GM12874 (cell line): ENCODE measurements at regions not wholly inside any gene's neighbourhood (a gene's known extent, or its start where the extent isn't known, plus 50 kb on each side); places are given as distances from the start of the nearest gene placed in this dataset.

Source experiments
- CTCF ChIP-seq: IDR thresholded peaks from 2 replicates; pipeline ENCODE4 v1.5.1; 2011; ENCODE audit warnings: low read depth, mild to moderate bottlenecking, control low read depth, low read length, moderate library complexity; ENCODE audit not compliant: insufficient read depth

GRCh38 chr15:85956532-85957275 is 123.0 kb upstream of the AGBL1 start:
- TF ChIP-seq CTCF: no peak

- no peak for TF ChIP-seq CTCF
These were observed 120.1 kb upstream of the AGBL1 start for GRCh38 chr15:85959611-85960010.

GRCh38 chr15:85960381-85960780 is 119.3 kb upstream of the AGBL1 start:
- no peak for TF ChIP-seq CTCF

GRCh38 chr15:85961821-85962220 is 117.8 kb upstream of the AGBL1 start:
- TF ChIP-seq CTCF: no peak

GRCh38 chr15:85963262-85963760 is 116.4 kb upstream of the AGBL1 start:
- no peak for TF ChIP-seq CTCF

- TF ChIP-seq CTCF: no peak
These were observed 115.2 kb upstream of the AGBL1 start for GRCh38 chr15:85964471-85964870.

GRCh38 chr15:85967553-85967952 is 112.1 kb upstream of the AGBL1 start:
- no peak for TF ChIP-seq CTCF
